Suppressor macrophage (primary cell): ENCODE measurements at regions not wholly inside any gene's neighbourhood (a gene's known extent, or its start where the extent isn't known, plus 50 kb on each side); places are given as distances from the start of the nearest gene placed in this dataset.

Experiments used
- DNase-seq, 4 experiments: peaks; one replicate each; pipeline ENCODE4 v3.0.0-alpha.2; 2020 to 2022

DNA sequence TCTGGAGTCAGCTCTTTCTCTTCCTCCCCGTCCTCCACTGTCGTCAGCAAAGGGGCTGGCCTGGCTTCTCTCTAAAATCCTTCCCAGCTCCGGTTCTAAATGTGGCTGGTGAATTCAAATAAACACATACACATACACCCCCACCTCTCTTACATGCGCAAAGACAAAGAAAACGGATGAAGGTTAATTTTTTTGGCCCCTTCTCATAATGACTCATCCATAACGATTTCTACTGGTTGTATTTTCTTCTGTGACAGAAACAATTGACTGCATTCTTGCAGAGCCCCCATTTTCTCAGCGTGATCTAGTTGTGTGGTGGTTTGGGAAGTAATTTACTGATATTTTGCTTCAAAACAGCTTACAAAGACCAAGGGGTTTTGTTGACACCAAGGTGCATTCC lies 130.0 kb upstream of the NTM start:
- DNase-seq: no peak

- DNase-seq: no peak
These were observed 127.9 kb upstream of the NTM start for GRCh38 chr11:131242476-131243000.

- no peak for DNase-seq
These were observed 124.3 kb upstream of the NTM start for GRCh38 chr11:131246156-131246555.

DNA sequence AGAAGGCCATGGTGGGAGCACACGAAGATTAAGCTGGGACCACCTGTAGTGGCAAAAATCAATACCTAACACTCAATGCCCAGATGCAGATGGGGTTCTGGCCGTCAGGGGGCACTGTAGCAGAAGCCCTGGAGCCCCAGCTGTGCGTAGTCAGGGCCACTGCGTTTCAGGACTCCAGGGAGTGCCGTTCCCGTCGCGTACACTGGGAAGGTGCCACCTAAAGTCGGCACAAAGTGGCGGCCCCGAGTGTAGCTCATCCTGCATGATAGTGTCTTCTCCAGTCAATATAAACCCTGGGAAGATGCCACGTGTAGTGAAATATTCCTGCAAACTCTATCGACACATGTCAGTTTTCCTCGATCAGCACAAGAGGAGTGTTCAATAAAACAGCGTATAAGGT lies 123.8 kb upstream of the NTM start:
- peak; percentile 13 to 53 (median 35) for DNase-seq

DNA sequence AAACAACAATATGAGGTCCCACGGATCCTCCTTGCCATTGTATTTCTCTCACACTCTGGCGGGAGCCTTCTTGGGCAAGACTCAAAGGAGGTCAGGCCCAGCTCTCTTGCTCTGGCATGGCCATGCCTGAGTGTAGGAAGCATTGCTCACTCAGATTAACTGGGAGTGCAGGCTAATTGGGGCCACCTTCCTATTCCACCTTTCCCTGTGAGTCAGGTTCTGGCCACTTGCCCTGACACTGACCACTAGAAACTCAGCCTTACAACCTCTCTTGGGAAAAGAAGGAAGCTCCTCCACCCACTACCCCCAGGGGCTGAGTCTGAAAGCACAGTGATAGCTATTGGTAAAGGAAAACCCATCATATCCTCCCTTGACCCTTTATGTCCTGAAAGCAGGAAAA lies 121.8 kb upstream of the NTM start:
- no peak for DNase-seq

GRCh38 chr11:131253142-131253655 lies 117.2 kb upstream of the NTM start:
- DNase-seq: no peak

DNA sequence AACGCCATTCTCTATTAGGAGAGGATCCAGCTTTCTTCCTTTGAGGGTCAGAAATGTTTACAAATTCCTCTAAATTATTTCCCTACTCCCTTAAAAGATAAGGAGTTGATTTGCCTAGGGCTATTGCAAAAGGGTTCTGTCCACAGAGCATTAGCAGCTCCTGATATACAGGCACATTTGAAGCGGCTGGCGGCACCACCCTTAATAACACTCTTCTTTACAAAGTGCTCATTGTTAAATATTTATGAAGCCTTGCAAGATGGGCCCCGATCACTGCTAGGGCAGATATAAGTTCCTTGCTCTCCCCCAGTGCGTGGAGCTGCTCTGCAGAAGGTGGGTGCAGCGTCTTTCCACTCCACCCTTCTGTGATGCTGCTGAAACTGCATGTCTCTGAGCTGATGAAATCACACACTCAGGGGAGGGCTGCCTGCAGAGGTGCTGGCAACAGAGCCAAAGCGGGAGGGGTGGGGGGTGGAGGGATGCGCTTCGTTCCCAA lies 116.7 kb upstream of the NTM start:
- DNase-seq: no peak

DNA sequence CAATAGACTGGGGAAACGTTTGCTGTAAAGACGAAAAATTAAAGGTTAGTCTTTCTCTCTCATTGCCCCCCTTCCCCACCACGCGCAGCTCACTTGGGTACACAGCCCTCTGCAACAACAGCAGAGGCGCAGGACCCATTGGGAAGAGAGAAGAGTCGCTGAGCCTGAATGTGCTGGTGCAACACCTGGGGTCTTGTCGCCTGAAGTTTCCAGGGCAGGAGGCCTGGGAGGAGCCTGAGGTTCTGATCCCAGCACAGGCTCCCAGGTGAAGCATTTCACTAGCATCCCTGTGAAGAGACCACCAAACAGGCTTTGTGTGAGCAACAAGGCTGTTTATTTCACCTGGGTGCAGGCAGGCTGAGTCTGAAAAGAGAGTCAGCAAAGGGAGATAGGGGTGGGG lies 116.2 kb upstream of the NTM start:
- DNase-seq: no peak

- DNase-seq: no peak
These were observed 96.2 kb upstream of the NTM start for GRCh38 chr11:131274233-131274632.

DNA sequence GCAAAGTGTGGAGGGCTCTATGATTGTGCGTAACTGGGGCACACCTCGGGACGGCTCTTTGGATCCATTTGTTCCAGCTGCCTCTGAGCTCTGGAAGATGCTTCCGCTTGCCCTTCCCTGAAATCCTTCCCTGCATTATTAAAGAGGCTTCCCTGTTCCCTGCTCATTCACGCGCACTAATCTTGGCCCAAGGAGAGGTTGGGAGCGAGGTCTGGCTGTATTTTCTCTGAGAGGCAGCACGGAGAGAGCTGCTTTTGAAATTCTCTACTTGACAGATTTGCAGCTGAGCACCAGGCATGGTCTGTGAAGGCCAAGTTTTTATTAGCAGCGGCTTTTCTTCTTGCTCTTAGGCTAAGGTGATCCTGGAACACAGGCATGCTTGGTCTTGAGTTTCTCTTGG lies 94.8 kb upstream of the NTM start:
- no peak for DNase-seq

DNA sequence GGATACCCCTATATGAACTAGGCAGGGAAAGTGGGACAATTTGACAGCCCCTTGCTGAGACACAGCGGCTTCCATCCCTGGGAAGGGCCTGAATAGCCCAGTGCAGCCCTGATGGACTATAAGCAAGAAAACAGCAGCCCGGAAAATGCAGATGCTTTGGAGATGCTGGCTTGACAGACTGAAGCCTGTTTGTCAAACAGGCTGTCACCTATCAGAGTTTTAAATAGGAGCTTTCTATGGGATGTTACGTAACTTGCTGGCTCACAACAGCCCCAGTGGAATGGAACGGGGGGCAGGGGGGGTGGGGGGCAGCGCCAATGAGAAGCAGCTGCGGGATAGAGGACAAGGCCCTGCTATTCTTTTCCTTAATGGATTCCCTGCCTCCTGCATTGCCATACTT lies 91.9 kb upstream of the NTM start:
- DNase-seq: no peak

DNA sequence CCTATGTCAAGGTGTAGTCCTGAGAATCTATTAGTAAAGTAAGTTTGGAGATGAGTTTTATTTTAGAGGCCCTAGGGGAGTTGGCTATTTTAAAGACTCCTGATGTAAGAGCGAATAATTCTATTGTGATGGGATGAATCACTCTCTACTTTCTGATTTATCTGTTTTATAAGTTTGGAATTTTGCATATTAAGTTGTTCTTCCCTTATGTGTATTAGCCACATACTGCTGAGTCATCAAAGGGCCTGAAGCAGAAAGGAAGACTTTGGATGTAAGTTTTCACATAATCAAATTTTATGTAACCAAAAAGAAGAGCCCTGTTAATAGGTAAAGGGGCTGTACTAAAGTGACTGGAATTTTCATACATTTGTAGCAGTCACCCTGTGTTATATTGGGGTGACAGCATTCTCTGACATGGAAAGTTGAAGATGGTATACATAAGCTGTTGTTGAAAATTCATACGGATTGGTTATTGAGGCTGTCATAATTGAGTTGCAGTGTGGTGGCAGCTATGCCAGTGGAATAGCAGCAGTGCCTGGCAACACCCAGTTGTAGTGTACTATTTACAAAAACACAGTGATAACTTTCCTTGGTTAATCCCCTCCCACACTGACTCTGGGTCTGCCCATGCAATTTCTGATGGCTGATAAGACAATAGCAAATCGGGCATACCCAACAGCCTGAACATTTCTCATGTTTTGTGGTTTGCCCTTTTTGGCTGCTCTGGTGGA lies 90.6 kb upstream of the NTM start:
- DNase-seq: no peak

DNA sequence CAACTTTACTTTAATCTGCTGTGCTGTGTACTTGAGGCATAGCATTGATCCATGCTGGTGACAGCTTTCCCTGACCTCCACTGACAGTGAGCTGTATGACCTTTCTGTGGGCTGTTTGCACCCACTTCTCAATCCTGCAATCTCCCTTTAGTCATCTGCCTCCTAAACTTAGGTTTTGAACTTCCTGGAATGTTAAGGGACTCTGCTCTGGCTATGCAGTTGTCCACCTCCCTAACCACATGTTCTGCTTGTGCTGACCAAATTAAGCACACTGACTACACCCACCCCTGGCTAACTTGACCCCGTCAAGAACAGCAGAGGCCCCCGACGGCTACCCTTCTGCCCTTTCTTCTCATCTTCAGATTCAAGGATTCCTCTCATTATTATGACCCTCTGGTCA lies 89.1 kb upstream of the NTM start:
- peak in 2 of 4 experiments; percentile 2 to 11 for DNase-seq

GRCh38 chr11:131284041-131284440 lies 86.4 kb upstream of the NTM start:
- DNase-seq: no peak

DNA sequence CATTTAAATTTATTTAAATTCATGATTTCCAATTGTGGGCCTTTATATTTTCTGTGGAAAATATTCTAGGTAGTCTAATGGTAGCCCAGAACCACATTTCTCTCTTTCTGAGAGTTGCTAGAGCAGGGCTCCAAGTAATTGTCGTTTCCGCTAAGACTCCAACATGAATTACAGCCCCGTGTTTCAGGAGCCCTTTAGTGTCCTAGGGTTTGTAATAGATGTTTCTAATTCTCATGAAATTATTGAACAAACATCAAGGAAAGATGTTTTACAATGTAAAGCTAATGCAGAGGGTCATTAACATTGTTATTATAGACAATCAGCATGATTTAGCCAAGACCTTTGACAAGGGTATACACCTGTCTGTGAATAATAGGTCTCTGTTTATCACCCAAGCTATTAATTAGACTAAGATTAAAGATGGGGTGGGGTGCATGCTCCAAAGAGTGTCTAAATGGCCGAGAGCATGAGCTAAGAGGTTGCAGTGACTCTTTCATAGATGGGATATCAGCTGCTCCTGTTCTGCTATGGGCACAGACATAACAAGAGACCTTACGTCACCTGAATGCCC lies 81.8 kb upstream of the NTM start:
- DNase-seq: no peak

- DNase-seq: no peak
These were observed 80.2 kb upstream of the NTM start for GRCh38 chr11:131290185-131290584.

- no peak for DNase-seq
These were observed 74.4 kb upstream of the NTM start for GRCh38 chr11:131295986-131296385.

- no peak for DNase-seq
These were observed 73.0 kb upstream of the NTM start for GRCh38 chr11:131297441-131297840.

GRCh38 chr11:131299598-131300438 lies 70.6 kb upstream of the NTM start:
- no peak for DNase-seq

GRCh38 chr11:131300439-131300717 lies 70.0 kb upstream of the NTM start:
- no peak for DNase-seq

DNA sequence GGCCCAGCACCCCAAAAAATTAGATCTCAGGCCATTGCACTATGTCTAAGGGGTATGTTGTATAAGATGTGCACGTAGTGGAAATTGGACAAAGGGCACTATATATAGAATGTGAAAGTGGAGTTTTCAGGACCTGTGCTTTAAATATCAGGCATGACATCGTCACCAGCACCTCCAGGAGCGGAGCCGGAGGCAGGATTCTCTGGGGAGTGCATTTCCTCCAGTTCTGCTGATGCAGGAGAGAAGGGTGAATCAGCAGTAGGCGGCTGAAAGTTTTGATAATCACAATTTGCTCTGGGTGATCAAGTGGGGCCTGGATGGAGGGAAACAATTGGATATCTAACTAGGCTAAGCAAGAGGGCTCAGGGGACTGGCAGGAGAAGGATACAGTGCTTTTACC lies 69.1 kb upstream of the NTM start:
- DNase-seq: no peak

GRCh38 chr11:131302836-131303235 lies 67.6 kb upstream of the NTM start:
- DNase-seq: no peak

DNA sequence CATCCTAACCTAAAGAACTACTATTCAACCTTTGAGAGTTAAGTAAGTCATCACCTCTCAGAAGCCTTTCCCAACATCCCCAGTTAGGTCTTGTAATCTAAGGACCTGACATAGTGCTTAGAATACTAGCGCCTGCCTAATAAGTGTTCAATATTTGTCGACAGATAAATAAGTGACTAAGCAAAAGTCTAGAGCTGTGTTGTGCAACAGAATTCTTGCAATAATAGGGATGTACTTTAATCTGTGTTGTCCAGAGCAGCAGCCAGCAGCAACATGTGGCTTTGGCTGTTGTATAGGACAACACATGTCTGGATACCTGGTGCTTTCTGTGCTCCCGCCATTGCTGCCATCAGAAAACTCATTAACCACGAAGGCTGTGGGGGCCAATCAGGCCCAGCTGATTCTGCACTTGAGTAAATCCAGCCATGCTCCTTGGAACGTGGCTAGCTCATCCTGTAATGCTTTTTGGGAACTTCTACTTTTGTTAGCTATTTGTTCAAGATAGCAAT lies 66.8 kb upstream of the NTM start:
- DNase-seq: no peak
